ENCODE measurements at regions not wholly inside any gene's neighbourhood (a gene's known extent, or its start where the extent isn't known, plus 50 kb on each side); places are given as distances from the start of the nearest gene placed in this dataset.
A peak's percentile ranks its signal among the peaks of the same experiment; 100 is the strongest.

- H3K9me3 Mint-ChIP-seq, result no peaks in the 10 kb centered on the region
- peaks cover 3 to 8% of the 10 kb centered on the region in 2 experiments; a peak in 3 of 4 replicates for H3K4me1 Mint-ChIP-seq
- Histone ChIP-seq H4K20me1 (ENCODE audit: control insufficient read depth, insufficient read depth, insufficient read length) (no peaks in the 10 kb centered on the region), H3K27ac (ENCODE audit: insufficient read length, low read depth, low read length) (no peak overlapping the region), H3K79me2 (ENCODE audit: insufficient read depth, low read length) (no peaks in the 10 kb centered on the region), H2BK20ac (ENCODE audit: low read depth, low read length, poor library complexity, severe bottlenecking) (no peak overlapping the region), H4K8ac (replicated peaks; ENCODE audit: insufficient read length, low read depth, low read length) (no peak overlapping the region), H3K4ac (ENCODE audit: low read depth, low read length) (no peak overlapping the region), H3K4me2 (ENCODE audit: insufficient read depth, insufficient read length, low read length) (no peak overlapping the region), H3K4me1 (ENCODE audit: insufficient read depth, low read length) (no peaks in the 10 kb centered on the region; the same call in 1 of the 2 replicates), H3K9me3 (ENCODE audit: control insufficient read depth, low read depth, low read length) (no peaks in the 10 kb centered on the region), H2BK15ac (ENCODE audit: low read depth, low read length) (no peak overlapping the region), H4K5ac (ENCODE audit: insufficient read length, low read depth, low read length) (no peak overlapping the region), H3K23me2 (ENCODE audit: insufficient read length, low read depth, low read length, poor library complexity, severe bottlenecking) (no peaks in the 10 kb centered on the region), H3K18ac (ENCODE audit: insufficient read length, low read depth, low read length) (no peak overlapping the region), H2AFZ (ENCODE audit: low read length) (no peak overlapping the region), H3K79me1 (ENCODE audit: insufficient read depth, low read depth, low read length, poor library complexity, severe bottlenecking) (no peaks in the 10 kb centered on the region), H4K91ac (ENCODE audit: insufficient read length, low read depth, low read length) (no peak overlapping the region), H3K9ac (ENCODE audit: extremely low read depth, insufficient read length, low read length) (no peak overlapping the region), H3T11ph (ENCODE audit: low read length) (no peak overlapping the region), H3K14ac (ENCODE audit: insufficient read depth, low read length) (no peak overlapping the region), H3K27me3 (ENCODE audit: insufficient read depth, low read length) (no peaks in the 10 kb centered on the region), H2BK12ac (ENCODE audit: insufficient read length, low read depth, low read length) (no peak overlapping the region), H2BK120ac (ENCODE audit: low read depth, low read length, poor library complexity, severe bottlenecking) (no peak overlapping the region), H2AK5ac (ENCODE audit: insufficient read length, low read length) (no peak overlapping the region), H2BK5ac (ENCODE audit: insufficient read length, low read length) (no peak overlapping the region), H3K56ac (ENCODE audit: insufficient read length, low read depth, low read length) (no peak overlapping the region), H3K23ac (ENCODE audit: insufficient read length, low read depth, low read length) (no peak overlapping the region)
- DNase-seq, result no peak
- no peak for TF ChIP-seq CTCF (conservative IDR thresholded peaks at IDR 0.05)
- H3K27ac Mint-ChIP-seq, result 0 out of 7 replicates have a peak overlapping the region, but pooled peaks of 1 of the 3 experiments have one; percentile 20
- H3K4me3 Mint-ChIP-seq, result no peak overlapping the region
- no peaks in the 10 kb centered on the region for H3K27me3 Mint-ChIP-seq (ENCODE audit: low read depth)
- H3K36me3 Mint-ChIP-seq (ENCODE audit: insufficient read depth in 1 of 3, low read depth in 3 of 3), result no peaks in the 10 kb centered on the region
Observed at GRCh38 chr2:57885742-57886141, 160.9 kb upstream of the VRK2 start.

Measured in H9 (cell line).